PC-3 (cell line): ENCODE measurements at regions not wholly inside any gene's neighbourhood (a gene's known extent, or its start where the extent isn't known, plus 50 kb on each side); places are given as distances from the start of the nearest gene placed in this dataset.

Experiments
- CTCF ChIP-seq: fragments of 300-600 bp; sonication (generic); conservative IDR thresholded peaks from 2 replicates; pipeline ENCODE4 v1.5.1; 2017; ENCODE audit warnings: antibody characterized with exemption, low read depth, mild to moderate bottlenecking, low read length
- EZH2 ChIP-seq: fragments of 300-600 bp; sonication (generic); IDR thresholded peaks from one replicate; pipeline ENCODE4 v1.6.1; 2017; ENCODE audit warnings: antibody characterized with exemption, mild to moderate bottlenecking, low read length; ENCODE audit not compliant: unreplicated experiment

DNA sequence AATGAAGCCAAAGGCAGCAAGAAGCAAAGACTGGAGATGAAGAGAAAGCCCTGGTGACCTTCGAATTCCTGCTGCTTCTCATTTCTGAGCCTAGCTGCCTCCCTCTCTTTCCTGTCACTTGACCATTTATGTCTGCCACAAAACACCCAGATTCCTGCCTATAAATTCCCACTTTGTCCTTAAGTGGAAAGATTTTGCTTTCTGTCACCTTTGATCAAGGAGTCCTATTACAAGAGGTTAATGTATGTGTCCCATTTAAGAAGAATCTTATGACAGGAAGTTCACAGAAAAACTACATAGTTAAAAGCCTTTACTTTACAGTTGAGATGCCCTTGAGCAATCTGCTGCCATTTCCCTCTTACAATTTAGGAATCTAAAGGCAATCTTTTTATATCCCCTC, 155.7 kb downstream of the GALC start:
- TF ChIP-seq CTCF (no peak), EZH2 (no peak)
